ENCODE measurements at regions not wholly inside any gene's neighbourhood (a gene's known extent, or its start where the extent isn't known, plus 50 kb on each side); places are given as distances from the start of the nearest gene placed in this dataset.

GRCh38 chr12:91989143-91989542 is 156.5 kb downstream of the BTG1 start:
- Histone ChIP-seq H3K27ac (ENCODE audit: low read length) (no peak overlapping the region), H3K4me3 (ENCODE audit: low read depth in 2 of 2, low read length in 2 of 2) (no peak overlapping the region), H3K27me3 (ENCODE audit: control insufficient read depth, insufficient read depth, low read length) (no peaks in the 10 kb centered on the region), H3K9me3 (ENCODE audit: control insufficient read depth, insufficient read depth, low read depth, low read length) (no peaks in the 10 kb centered on the region), H3K36me3 (ENCODE audit: control insufficient read depth, insufficient read depth, low read length) (no peaks in the 10 kb centered on the region), H3K4me1 (ENCODE audit: control insufficient read depth, insufficient read depth, low read length) (no peaks in the 10 kb centered on the region; the same call in 1 of the 2 replicates)
- ChIA-PET POLR2A (no interaction called here), CTCF (no interaction called here)
- TF ChIP-seq CTCF (IDR thresholded peaks at IDR 0.05): no peak
- no peak for TF ChIP-seq SIN3A (IDR thresholded peaks at IDR 0.05; ENCODE audit: borderline replicate concordance, insufficient read depth, low read depth, low read length)
- ATAC-seq: no peak
- intact Hi-C loops (cut with micrococcal nuclease; ENCODE audit: unreplicated experiment): no loop called here
- DNase-seq (ENCODE audit: low read depth, low spot score): no peak
- in situ Hi-C loops (cut with HindIII; ENCODE audit: low pct_unique_long_range_greater_than_20kb, low sequenced_read_pairs): no loop called here
- no TSS peak for BruUV-seq (replicated peaks)

GRCh38 chr12:91988086-91988923 is 157.3 kb downstream of the BTG1 start:
- no peaks in the 10 kb centered on the region; the same call in 1 of the 2 replicates for H3K4me1 ChIP-seq (ENCODE audit: control insufficient read depth, insufficient read depth, low read length)
- no peaks in the 10 kb centered on the region for H3K36me3 ChIP-seq (ENCODE audit: control insufficient read depth, insufficient read depth, low read length)
- H3K4me3 ChIP-seq (ENCODE audit: low read depth in 2 of 2, low read length in 2 of 2): no peak overlapping the region
- no peaks in the 10 kb centered on the region for H3K9me3 ChIP-seq (ENCODE audit: control insufficient read depth, insufficient read depth, low read depth, low read length)
- DNase-seq (ENCODE audit: low read depth, low spot score): no peak
- TF ChIP-seq CTCF (IDR thresholded peaks at IDR 0.05): no peak
- ATAC-seq: no peak
- ChIA-PET CTCF (no interaction called here), POLR2A (no interaction called here)
- H3K27ac ChIP-seq (ENCODE audit: low read length): no peak overlapping the region
- BruUV-seq (replicated peaks): no TSS peak
- intact Hi-C loops (cut with micrococcal nuclease; ENCODE audit: unreplicated experiment) (no loop called here), in situ Hi-C loops (cut with HindIII; ENCODE audit: low pct_unique_long_range_greater_than_20kb, low sequenced_read_pairs) (no loop called here)
- no peaks in the 10 kb centered on the region for H3K27me3 ChIP-seq (ENCODE audit: control insufficient read depth, insufficient read depth, low read length)

GRCh38 chr12:91986084-91986483 is 159.6 kb downstream of the BTG1 start:
- ChIA-PET CTCF (no interaction called here), POLR2A (no interaction called here)
- DNase-seq (ENCODE audit: low read depth, low spot score): no peak
- peak; percentile 79 for ATAC-seq
- Histone ChIP-seq H3K9me3 (ENCODE audit: control insufficient read depth, insufficient read depth, low read depth, low read length) (no peaks in the 10 kb centered on the region), H3K27ac (ENCODE audit: low read length) (no peak overlapping the region), H3K36me3 (ENCODE audit: control insufficient read depth, insufficient read depth, low read length) (no peaks in the 10 kb centered on the region), H3K27me3 (ENCODE audit: control insufficient read depth, insufficient read depth, low read length) (no peaks in the 10 kb centered on the region), H3K4me1 (ENCODE audit: control insufficient read depth, insufficient read depth, low read length) (no peaks in the 10 kb centered on the region; the same call in 1 of the 2 replicates), H3K4me3 (ENCODE audit: low read depth in 2 of 2, low read length in 2 of 2) (no peak overlapping the region)
- in situ Hi-C loops (cut with HindIII; ENCODE audit: low pct_unique_long_range_greater_than_20kb, low sequenced_read_pairs): no loop called here
- TF ChIP-seq CTCF (IDR thresholded peaks at IDR 0.05) (no peak), POLR2AphosphoS5 (IDR thresholded peaks at IDR 0.05; ENCODE audit: low read depth, low read length) (no peak), TCF7L2 (IDR thresholded peaks at IDR 0.05; ENCODE audit: low read depth, low read length) (no peak), SIN3A (IDR thresholded peaks at IDR 0.05; ENCODE audit: borderline replicate concordance, insufficient read depth, low read depth, low read length) (no peak), REST (IDR thresholded peaks at IDR 0.05; ENCODE audit: insufficient read depth in 1 of 2, low read depth in 2 of 2, low read length in 1 of 2) (no peak)
- no TSS peak for BruUV-seq (replicated peaks)
- intact Hi-C loops (cut with micrococcal nuclease; ENCODE audit: unreplicated experiment): no loop called here
